Fibroblast of peridontal ligament (primary cell): ENCODE measurements at regions not wholly inside any gene's neighbourhood (a gene's known extent, or its start where the extent isn't known, plus 50 kb on each side); places are given as distances from the start of the nearest gene placed in this dataset.

ENCODE experiments used
- DNase-seq: peaks from one replicate; pipeline ENCODE4 v3.0.0-alpha.2; 2010; ENCODE audit errors: extremely low read depth

DNA sequence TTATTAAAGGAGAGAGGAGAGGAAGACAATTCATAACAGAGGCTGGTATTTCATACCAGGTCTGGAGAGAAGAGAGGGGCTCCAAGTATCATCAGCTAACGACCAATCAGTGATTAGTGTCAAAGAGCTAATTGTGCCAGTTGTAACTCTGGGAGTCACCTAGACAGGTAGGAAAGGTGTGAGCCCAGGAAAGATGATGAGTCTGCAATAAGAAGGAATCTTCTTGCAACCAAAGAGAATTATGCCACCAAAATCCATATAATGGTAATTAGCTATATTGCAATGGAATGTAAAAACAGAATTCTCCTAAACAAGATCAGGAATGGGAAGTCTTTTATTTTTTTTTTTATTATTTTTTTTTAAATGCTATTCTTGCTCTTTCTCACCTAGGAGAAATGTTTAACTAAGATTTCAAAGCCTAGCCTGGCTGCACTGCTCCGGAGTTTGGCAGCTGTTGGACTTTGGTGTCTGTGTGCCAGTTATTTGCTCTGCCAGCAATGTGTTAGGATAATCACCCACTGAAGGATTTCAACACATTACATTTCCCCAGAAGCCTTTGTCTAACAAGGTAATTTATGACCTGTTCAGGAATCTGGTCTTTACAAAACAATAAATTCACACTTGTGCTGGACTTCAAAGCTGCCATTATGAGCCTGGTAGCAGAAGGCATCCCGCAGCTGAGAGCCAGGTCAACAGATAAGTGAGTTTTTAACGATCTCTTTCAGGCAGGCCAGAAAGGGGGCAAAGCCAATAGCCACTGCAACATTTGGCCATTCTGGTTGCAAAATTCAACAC, 89.4 kb downstream of the FOXB1 start:
- DNase-seq: no peak

DNA sequence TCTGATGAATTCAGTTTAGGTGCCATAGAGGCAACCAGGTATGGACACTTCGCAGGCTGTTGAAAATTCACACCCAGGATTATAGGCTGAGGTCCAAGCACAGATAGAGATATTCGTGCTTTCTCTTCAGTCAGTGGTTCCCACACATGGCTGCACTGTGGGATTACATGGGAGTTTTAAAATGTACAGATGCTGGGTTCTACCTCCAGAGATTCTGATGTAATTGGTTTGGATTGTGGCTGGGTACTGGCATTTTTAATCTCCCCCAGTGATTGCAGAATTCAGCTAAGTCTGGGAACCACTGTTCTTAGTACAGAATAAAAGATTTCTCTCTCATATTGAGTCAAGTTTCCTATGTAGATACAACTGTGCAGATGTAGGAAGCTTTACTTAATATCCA, 91.6 kb downstream of the FOXB1 start:
- DNase-seq: peak; percentile 68

DNA sequence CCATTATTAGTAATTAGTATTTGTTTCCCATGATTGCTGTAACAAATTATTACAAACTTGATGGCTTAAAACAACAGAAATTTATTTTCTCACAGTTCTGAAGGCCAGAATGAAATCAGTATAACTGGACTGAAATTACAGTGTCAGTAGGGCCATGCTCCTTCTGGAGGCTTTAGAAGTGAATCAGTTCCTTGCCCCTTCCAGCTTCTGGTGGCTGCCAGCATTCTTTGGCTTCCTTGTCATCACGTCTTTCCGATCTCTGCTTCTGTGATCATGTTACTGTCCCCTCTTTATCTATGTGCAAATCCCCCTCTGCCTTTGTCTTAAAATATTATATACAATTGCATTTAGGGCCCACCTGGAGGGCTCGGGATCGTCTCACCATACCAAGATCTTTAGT, 92.0 kb downstream of the FOXB1 start:
- DNase-seq: peak; percentile 49

DNA sequence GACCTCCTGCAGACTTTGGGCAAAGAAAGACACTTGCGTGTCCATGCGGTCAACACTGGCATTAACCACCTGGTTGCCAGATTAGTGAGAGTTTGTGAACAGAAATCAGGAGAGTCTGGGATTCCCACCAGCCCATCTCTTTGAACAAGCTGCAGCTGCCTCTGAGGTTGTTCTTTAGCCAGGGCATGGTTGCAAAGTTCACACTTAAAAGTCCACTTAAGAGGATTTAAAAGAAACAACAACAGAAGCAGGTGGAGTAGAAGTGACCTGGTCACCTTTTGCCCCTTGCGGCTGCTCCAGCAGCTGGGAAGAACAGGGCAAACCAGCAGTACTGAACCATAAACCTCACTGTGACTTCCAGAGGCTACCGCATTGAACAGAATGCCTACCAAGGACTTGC, 97.3 kb downstream of the FOXB1 start:
- DNase-seq: no peak

DNA sequence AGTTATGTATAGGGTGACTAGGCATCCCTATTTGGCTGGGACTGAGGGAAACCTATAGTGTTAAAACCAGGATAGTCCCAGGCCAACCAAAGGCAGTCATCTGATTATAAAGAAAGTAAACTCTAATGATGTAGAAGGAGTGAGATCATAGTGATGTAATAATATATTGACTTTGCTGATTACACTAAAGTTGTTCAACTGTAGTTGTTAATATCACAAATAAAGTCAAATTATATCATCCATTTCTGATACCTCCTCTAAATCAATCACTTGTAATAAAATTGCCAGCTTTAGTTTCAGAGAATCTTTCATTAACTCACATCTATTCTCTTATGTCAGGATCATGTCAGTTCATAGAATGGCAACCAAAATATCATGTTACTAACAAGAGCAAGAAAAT, 98.6 kb downstream of the FOXB1 start:
- no peak for DNase-seq

DNA sequence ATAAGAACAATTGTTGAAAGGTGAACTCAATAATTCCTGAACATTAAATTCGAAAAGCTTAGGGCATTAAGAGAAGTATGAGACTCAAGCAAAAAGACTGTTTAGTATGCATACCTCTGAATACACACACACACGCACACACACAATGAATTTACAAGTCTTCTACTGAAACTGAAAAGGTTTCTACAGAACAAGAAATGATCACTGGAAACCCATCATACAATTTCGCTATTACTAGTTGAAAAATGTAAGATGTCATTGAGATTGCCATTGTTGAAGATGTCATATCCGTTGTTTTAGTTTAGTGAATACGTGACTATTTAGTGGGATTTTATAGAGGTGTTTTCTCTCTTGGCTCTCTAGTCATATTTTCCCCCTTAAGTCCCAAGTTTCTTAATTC, 106.8 kb downstream of the FOXB1 start:
- DNase-seq: no peak

DNA sequence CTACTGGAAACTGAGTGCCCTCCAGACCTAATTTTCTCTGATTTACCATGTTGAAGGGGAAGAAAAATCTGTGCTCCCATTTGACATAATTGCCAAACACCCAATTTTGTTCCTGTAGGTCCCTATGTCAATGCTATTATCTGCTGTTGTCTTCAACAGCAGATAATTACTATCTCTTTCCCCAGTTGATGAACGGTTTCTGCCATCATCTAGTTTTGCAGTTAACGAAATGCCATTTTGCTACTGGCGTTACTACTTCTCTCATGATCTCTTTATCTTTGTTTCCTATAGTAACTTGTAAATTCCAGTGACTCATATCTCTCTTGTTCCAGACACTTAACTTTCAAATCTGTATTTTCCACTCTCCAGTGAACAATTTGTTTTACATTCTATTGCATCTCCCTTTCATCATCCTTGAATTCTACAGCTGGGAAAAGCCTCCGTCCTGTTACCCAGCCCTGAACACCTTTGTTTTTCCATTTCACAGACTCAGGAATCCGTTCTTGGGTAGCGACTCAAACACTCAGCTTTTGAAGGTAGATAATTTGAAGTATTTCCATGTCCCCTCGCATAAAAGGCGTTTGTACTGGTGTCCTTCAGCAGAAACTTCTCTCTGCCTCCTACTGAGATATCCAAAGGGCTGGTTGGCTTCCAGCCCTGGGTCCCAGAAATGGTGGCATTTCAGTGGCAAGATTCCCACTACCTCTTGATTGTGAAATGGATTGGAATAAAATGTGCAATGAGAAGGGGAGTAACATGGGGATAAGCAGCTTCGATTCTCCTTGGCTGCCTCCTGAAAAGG, 111.7 kb downstream of the FOXB1 start:
- DNase-seq: peak; percentile 45

DNA sequence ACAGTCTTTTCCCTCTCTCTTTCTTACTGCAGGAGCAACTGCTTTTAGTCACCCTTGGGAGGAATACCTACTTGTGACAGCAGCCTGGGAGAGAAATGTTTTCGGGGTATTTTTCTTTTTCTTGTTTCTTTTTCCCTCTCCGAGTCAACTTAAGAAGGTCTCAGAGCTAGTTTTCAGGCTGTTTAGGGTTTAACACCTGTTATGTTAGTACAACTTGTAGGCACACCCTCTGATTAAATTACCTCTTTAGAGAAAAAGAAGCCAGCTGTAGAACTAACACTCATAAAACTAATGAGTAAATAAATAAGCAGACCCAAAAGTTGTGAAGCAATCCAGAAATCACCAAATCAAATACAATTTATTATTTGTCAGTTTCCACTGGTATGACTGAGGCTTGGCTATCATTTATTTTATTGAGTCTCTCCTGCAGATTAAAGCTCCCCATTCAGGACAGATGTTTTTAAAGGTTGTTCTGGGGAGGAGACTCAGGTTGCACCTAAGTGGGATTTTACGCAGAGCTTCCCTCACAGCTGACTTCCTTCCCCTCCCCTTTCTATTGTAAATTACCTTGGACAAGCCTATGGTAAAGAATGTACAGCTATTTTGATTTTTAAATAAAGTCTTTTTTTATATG, 112.5 kb downstream of the FOXB1 start:
- DNase-seq: no peak

DNA sequence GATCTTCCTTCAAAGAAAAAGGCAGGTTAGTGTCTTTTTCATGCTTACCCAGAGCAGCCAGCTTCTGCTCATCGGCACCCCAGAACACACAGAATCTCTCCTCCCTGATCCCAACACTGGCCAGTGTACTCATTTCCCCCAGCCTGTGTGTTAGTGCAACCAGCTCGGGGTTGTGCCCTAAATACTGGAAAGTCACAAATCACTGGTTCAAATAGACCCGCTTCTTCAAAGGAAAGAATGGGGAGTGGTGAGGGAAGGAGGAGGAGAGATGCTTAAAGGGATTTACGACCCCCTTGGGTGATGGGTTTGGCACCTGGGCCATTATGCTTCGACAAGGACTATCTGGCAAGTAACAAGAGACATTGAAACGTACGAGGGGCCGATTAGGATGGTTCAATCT, 114.0 kb downstream of the FOXB1 start:
- DNase-seq: no peak

DNA sequence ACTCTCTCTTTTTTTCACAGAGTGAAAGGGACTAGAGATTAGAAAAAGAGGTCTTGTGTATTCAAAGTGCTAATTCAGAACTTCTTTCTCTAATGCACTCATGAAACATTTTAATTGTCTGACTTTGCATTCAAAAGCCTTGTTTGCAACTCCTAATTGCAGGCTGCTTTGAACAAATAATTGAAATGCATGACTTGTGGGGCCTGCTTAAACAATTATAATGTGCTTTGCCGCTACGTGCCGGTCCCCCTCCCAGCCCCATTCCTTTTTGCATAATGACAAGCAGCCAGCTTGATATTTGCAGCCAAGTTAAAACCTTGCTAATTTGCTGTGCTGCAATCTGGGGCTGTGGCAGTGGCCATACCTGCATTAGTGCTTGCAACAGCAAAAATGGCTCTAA, 114.5 kb downstream of the FOXB1 start:
- DNase-seq: no peak

DNA sequence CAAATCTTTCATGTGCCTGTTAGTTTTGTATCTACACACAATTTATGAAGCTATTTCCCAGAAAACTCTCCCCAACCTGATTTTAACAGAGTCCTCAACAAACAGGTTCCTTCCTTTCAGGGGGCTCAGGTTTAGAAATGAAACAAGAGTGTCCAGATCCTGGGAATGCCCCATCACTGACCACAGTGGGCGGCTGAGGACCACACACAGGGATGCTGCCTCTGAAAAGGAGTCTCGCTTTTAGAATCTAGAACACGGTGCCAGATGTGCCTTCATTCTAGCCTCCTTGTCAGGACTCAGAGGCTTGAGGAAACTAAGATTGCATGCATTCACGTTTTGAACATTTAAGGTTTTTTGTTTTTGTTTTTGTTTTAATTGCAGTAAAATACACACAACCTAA, 115.0 kb downstream of the FOXB1 start:
- no peak for DNase-seq

DNA sequence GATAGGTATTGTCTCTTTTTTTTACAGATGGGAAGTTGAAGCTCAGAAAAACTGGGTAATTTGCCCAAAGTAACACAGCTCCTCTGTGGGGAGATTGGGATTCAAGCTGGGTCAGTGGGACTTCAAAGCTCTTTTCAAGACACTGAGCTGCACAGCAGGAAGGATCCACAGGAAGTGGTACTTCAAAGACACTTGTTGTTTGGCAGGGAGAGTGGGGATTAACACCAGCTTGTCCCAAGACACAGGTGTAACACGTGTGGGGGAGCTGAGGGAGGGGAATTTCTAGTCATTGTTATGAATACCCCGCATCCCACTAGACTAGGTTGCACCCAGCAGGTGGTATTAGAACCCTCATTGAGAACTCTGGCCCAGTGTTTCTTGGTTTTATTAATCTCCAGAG, 116.0 kb downstream of the FOXB1 start:
- DNase-seq: no peak

DNA sequence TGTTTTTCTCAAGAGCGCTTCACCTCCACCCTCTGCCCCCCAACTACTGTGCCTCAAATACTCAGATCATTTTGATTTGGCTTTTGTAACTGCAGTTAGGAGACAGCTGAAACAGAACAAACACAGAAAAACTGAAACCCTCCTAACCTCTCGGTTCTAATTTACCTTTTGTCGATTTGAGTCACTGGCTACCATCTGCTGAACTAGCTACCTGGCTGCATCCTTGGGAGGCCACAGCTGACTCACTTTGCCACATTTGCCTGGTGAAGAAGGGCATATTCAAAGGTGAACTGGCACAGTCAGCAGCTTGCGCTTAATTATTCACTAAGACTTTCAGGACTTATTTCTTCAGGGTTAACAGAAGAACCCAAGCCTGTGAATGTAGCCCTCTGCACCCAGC, 117.7 kb downstream of the FOXB1 start:
- DNase-seq: no peak

DNA sequence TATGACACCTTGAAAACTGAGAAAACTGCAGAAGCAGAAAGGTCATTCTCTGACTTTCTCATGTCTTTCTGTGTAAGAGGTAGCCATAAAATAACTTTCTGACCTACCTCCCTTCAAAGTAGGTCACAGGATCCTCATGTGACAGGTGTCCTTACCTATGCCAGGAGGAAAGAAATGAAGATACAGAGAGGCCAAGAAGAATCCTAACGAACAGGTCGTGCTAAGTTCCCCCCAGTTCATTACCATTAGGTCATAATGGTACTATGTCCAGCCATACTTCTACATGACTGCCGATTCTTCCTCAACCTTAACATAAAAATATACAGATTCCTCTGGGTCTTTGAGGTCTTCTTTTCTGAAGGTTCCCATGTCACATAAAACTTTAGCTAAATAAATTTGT, 118.6 kb downstream of the FOXB1 start:
- no peak for DNase-seq

DNA sequence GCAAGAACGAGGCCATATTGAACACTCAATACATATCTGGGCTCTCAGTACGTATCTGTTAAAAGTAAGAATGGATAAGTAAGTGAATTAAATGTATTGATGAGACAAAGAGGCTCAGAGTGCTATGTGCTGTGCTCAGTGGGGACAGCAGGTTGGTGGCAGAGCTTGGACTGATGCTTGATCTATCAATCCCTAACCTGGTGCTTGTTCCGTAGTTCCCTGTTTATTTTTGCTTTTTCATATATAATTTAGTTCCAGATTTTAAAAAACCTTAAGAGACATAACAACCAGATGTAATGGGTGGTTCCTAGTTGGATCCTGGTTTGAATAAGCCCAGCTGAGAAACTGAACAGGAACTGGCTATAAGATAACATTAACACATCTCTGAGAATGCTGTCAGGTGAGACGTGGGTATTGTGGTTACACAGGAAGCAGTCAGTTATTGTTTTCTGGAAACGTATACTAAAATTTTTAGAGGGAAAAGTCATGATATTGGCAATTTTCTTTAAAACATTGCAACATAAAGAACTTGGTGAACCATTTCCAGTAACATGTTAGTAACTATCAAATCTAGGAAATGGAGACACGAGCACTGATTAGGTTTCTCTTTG, 120.5 kb downstream of the FOXB1 start:
- DNase-seq: no peak

DNA sequence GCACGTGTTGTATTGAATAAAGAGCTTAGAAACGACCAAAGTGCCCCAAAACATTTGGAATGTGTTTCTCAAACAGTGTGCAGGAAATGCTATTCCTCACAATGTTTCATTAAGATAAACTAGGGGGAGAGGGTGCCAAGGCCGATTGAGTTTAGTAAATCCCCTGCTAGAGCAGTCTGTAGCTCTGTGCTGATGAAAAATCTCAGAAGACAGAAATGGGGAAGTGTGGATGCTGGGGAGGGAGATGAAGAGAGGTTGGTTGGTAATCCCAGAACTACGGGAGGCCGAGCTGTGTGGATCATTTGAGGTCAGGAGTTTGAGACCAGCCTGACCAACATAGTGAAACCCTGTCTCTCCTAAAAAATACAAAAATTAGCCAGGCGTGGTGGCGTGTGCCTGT, 121.2 kb downstream of the FOXB1 start:
- DNase-seq: no peak

DNA sequence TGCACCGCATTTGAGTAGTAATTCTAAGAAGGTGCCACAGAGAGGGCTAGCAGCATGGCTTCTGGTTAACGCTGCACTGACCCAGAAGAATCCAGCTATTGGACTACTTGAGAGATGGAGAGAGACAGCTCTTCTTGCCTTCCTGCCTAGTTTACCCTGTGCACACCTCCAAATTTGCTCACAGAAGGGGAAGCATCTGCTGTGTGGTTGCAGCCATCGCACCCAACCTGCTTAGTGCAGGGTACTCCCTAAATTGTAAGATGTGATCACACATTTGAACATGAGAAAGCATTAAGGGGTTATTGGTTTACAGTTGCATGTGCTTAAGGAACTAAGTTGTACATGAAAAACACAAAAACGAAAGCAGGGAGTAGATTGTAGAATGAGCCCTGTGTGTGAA, 122.1 kb downstream of the FOXB1 start:
- no peak for DNase-seq

DNA sequence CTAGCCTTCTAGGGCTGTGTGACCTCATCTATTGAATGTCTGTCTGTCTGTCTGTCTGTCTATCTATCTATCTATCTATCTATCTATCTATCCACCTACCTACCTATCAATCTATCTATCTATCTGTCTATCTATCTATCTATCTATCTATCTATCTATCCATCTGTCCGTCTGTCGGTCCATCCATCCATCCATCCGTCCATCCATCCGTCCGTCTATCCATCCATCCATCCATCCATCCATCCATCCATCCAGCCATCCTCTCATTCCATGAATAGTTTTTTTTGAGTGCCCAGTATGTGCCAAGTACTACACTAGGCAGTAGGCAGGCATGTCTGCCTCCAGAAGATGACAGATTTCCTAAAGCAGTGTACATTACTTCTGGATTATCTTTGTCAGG, 122.5 kb downstream of the FOXB1 start:
- no peak for DNase-seq

DNA sequence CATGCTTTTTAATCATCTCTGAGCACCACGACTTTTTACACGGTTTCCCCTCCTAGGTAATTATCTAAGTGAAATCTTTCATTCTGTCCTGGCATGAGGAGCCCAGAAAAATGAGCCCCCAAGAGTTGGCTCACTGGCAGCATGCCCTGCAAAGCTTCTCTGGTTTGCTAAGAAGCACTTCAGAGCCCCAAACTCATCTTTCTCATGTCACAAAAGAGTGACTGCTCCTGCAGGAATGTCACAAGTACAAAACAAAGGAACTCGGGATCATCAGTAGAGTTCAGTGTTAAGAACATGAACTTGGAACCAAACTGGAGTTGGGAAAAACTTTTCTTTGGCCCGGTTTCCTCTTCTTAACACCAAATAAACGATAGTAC, 123.9 kb downstream of the FOXB1 start:
- DNase-seq: no peak

DNA sequence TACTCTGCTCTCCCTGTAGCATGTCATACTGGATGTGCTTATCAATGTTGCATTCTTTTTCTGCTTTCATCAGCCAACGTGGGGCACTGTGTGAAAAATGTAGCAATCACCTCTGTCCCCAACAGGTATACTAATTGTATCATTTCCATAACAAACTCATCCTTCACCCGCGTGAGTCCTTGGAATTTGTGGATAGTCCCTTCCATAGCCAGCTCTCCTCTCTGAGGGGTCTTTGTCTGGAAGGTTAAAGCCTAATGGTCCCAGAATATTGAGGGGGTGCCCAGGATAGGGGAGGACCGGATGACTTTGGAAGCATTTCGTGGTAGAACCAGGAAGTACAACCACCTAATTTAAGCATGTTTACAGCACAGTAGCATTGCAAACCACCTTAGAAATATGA, 124.6 kb downstream of the FOXB1 start:
- no peak for DNase-seq

DNA sequence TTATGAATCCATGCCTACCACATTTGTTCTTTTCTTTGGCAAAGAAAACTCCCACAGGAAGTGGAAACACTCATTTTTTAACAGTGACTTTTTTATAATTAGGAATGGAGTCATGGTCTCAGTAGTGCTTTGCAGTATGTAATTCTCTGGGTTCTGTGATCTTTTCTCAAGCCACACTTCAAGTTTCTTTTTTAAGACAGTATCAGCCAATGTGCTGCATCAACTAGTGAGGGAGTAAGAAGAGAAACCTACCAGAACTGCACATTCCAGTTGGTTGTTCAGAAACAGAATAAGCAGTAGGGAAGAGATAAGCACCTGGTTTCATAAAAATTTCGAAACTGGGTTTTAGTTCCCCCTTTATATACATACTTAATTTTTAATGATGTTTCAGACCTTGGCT, 126.3 kb downstream of the FOXB1 start:
- no peak for DNase-seq

DNA sequence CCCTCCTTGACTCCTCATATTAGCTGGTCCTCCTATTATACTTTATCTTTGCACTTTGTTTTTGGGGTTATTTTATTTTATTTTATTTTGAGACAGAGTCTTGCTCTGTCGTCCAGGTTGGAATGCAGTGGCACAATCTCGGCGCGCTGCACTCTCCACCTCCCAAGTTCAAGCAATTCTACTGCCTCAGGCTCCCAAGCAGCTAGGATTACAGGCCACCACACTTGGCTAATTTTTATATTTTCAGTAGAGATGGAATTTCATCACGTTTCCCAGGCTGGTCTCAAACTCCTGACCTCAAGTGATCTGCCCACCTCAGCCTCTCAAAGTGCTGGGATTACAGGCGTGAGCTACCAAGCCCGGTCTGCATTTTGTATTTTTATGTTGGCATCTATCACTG, 126.7 kb downstream of the FOXB1 start:
- DNase-seq: no peak

DNA sequence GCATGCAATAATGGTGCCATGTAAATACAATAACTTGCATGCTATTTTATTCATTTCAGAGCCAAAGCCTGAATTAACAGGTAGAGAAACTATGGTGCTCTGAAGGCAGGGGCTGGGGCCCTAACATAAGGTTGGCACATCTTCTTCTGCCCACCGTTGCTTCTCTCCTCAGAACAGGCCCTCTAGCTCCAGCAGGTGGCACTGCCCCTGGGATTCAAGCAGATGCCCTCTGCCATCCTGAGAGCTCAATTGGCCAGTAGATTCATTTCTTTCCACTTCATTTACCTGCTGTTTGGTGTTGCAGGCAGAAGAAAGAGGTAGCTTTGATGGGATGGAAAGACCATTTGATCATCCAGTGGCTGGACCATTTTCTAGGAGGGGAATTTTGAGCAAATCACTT, 130.5 kb downstream of the FOXB1 start:
- DNase-seq: no peak
